Amniotic epithelial cell (primary cell): ENCODE measurements at regions not wholly inside any gene's neighbourhood (a gene's known extent, or its start where the extent isn't known, plus 50 kb on each side); places are given as distances from the start of the nearest gene placed in this dataset.

Source experiments
- DNase-seq: peaks from one replicate; pipeline ENCODE4 v3.0.0-alpha.2; 2010; ENCODE audit warnings: low read depth

DNA sequence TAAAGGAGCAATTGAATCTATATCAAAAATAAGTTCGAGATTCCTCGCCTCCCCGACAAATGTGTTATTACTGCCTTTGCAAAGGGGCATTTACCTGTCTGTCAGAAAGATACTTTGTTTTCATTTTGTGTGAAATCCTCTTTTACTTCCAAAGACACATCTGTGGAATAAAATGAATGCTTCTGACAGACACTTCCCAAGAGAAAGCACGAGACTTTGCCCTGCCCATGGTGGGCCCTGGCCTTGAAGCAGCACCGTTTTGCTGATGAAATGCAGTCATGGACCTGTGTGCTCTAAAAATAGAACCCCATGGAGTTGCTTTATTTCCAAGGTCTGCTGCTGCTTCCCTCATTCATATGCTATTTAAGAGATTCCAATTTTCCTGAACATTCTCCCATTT, 85.9 kb upstream of the USP47 start:
- DNase-seq: no peak

GRCh38 chr11:11752679-11753078, 89.1 kb upstream of the USP47 start:
- DNase-seq: no peak

- DNase-seq: no peak
Measured at GRCh38 chr11:11750017-11750878, 91.5 kb upstream of the USP47 start.

DNA sequence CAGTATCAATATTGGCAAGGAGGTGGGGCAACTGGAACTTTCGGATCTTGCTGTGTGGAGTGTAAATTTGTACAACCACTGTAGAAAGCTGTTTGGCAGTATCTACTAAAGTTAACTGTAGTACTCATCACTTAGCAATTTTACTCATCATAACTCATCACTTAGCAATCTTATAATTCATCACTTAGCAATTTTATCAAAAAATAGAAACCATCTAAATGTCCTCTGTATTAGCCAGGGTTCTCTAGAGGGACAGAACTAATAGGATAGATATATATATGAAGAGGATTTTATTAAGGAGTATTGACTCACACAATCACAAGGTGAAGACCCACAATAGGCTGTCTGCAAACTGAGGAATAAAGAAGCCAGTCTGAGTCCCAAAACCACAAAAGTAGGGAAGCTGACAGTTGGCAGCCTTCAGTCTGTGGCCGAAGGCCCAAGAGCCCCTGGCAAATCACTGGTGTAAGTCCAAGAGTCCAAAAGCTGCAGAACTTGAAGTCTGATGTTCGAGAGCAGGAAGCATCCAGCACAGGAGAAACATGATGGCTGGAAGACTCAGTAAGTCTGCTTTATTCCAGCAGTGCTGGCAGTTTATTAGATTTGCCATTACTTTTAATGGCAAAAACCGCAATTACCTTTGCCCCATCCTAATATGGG, 92.9 kb upstream of the USP47 start:
- no peak for DNase-seq

DNA sequence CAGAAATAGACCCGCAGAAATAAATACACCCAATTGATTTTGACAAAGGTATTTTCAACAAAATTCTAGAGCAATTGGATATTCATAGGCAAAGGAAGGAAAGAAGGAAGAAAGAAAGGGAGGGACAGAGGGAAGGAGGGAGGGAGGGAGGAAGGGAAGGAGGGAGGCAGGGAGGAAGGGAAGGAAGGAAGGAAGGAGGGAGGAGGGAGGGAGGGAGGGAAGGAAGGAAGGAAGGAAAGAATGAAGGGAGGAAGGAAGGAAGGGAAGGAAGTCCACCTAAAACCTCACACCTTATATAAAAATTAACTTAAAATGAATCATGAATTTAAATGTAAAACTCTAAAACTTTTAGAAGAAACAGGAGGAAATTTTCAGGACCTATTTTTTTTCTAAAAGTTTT, 94.2 kb upstream of the USP47 start:
- DNase-seq: no peak

GRCh38 chr11:11746449-11746848, 95.3 kb upstream of the USP47 start:
- no peak for DNase-seq

DNA sequence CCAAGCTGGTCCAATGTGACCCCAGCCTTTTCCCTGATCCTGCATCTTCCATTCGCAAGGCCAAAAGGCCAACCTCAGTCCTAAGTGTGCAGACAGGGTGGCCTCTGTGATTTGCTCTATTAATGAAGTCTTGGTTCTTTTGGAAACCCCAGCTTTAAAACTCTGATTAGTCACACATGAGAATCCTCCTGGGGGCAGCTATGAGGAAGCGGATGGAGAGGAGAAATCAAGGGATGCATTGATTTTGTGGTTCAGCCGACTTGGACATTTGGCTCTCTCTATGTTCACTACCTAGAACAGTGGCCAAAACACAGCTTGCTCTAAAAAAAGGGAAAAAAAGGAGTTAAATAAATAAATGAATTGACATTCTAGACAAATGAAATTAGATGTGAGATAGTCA, 98.6 kb upstream of the USP47 start:
- no peak for DNase-seq

DNA sequence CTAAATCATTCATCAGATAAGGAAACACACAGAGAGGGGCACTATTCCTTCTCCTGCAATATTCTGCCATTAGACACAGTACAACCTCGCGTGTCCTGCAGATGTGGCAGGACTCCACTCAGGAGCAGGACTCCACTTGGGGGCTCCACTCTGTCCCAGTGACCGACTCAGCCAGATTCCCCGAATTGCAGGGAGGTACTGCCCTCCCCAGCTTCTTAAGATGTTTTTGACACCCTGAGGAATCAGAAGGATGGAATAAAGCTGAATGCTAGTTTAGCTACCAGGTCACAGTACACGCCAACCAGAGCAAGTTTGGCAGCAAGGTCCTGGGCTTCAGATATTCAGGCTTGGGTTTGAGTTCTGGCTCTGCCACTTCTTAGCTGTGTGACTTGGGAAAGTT, 99.3 kb upstream of the USP47 start:
- DNase-seq: no peak

DNA sequence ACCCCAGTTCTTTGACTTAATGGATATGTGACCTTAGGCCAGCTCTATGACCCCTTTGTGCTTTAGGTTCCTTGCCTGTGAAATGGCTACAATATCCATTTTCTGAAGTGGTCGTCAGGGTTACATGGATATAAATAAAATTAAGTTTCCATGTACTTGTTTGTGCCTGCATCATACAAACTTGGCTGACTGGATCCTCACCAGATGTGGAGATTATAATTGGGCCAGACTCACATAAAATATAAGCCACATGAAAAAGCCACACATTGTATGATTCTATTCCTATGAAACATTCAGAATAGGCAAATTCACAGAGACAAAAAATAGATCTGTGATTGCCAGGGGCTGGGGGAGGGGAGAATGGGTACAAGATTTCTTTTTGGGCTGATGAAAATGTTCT, 100.9 kb upstream of the USP47 start:
- no peak for DNase-seq

DNA sequence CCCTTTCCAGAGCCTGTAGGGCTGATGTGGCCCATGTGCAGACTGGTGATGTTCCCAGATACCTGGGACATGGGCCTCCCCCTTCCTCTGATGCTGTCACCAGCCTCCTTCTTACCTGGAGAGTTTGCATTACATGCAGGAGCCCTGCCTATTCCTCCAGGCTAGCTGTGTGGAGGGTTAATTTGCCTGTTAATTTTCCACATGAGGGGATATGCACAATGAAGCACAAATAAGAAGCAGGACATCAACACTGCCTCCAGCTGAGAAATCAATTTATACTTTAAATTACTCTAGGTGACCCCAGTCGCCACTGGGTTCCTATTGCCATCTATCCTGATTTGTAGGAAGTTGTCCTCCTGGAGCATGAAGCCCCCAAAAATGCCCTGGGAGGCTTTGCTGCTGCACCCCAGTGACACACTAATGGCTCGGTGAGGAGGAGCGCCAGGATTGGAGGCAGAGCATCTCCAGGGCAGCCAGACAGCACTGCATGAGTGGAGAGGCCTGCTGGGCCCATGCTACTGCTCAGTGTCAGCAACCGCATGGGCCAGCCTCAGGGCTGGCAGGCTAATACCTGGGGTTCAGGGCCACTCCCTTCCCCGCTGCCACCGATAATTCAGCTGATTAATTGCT, 101.6 kb upstream of the USP47 start:
- DNase-seq: no peak

DNA sequence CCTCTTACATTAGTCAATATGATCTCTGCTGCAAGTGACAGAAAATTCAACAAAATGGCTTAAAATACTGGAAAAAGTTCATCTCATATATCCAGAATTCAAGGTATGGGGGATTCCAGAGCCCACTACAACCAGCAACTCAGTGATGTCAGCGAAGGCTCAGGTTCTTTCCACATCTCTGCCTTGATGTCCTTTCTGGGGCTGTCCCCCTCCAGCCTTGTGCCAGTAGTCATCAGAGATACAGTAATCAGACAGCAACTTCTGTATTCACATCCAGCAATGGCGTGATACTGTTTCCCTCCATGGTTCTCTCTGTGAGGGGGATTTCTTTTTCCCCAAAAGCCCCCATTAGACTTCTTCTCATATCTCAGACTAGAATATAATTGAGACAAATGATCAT, 103.4 kb upstream of the USP47 start:
- no peak for DNase-seq

DNA sequence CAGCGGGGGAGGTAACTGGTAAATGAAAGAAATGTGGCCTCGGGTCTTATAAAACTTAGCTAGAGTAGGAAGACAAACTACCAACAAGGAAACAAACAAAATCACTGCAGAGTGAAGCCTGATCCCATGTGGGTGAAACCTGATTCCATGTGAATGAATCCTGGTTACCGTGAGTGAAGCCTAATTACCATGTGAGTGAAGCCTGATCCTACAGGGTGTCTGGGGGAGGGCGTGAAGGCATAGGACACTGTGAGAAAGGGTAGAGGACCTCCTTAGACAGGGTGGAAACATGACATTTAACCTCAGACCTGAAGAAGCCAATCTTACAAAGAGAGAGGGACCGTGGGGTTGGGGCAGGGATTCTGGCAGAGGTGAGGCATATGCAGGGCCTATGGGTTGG, 106.2 kb upstream of the USP47 start:
- DNase-seq: no peak

DNA sequence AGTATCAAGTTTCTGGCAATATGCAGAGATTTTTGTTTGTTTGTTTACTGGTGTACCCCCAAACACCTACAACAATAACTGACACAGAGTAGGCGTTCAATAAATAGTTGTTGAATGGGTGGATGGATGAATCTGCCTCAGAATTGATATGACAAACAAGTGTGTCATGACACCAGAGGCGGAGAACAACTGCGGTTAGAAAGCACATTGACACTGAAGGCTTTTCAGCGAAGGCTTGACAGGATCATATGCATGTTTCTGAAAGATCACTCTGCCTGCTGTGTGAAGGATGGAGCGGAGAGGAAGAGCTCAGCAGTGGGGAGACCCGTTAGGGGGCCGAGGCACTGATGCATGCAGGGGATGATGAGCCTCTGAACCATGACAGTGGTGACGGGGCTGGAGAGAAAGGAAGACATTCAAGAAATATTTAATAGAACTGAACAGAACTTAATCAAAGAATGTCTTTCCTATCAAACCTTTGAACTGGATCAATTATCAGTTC, 108.5 kb upstream of the USP47 start:
- DNase-seq: no peak

- DNase-seq: peak; percentile 3
Measured at GRCh38 chr11:11732116-11732515, 109.7 kb upstream of the USP47 start.

GRCh38 chr11:11731311-11732083, 109.7 kb upstream of the GALNT18 start:
- peak; percentile 40 for DNase-seq

GRCh38 chr11:11728386-11728785, 106.6 kb upstream of the GALNT18 start:
- no peak for DNase-seq

- no peak for DNase-seq
Measured at GRCh38 chr11:11725438-11725837, 103.6 kb upstream of the GALNT18 start.

DNA sequence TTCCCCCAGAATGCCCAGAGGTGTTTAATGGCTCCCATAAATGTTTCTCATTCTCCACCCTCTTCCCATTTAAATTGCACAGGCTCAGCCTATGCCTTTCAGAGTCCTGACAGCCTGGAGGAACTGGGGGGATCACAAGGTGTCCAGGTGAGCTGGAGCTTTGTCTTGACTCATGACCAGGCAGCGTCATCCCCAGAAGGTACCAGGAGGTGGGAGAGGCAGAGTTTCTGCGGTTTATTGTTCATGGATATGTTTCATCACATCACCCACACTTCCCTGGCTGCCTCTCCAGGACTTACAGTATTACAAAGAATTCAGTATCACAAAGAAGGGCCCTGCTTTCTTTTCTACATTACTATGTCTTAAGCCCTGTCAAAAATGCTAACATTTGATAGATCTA, 103.2 kb upstream of the GALNT18 start:
- DNase-seq: peak; percentile 17

DNA sequence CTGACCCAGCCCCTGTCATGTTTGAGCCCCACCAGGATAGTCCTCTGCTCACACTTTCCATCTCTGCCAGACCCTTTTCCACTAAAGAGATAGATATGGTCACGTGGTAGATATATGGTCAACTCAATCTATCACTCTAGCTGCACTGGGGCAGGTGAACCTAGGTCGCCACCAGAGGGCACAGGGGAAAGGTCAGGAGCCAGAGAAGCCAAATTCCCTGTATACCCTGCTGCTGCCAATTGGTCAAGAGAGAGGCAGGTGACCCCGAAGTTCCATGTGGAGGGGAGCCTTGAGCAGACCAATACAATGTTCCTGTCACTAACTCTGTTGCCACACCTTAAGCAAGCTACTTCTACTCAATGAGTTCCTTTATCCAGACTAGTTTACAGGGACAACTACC, 101.1 kb upstream of the GALNT18 start:
- no peak for DNase-seq

DNA sequence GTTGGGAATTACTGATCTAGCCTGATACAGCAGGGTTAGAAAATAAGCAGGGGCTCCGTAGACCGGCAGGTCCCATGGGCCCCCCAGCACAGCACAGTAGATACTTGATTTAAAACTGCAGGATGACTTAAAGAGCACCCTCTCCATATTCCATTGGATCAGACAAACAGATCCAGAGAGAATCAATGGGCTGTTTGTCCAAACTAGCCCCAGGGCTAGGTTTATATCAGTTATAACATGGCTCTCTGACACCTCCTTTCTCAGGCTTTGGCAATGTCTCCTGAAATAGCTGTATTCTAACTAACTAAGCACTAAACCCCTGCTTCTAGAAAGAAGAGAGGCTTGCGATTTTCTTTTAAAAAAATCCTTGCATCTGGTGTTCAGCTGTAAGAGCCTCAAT, 100.4 kb upstream of the GALNT18 start:
- no peak for DNase-seq

DNA sequence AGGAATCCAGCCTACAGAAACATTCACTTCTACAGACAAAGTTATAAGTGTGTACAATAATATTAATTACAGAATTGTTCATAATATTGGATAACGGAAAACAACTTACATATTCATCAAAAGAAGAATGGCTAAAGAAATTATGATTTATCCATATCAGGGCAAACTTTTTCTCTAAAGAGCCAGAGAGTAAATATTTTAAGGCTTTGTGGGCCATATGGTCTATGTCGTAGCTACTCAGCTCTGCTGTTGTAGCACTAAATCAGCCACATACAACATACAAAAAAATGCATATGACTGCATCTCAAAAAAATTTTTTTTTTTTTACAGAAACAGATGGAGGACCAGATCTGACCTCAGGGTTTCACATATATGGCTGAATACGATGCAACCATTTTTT, 96.7 kb upstream of the GALNT18 start:
- DNase-seq: no peak

- no peak for DNase-seq
Measured at GRCh38 chr11:11717064-11717725, 95.4 kb upstream of the GALNT18 start.
